ENCODE measurements at regions not wholly inside any gene's neighbourhood (a gene's known extent, or its start where the extent isn't known, plus 50 kb on each side); places are given as distances from the start of the nearest gene placed in this dataset.

GRCh38 chr17:53942898-53943297, 120.2 kb downstream of the KIF2B start:
- Histone ChIP-seq H3K9me3 (no peaks in the 10 kb centered on the region), H3K36me3 (ENCODE audit: insufficient read depth in 1 of 2, low read depth in 1 of 2) (no peaks in the 10 kb centered on the region), H3K27me3 (ENCODE audit: insufficient read depth in 3 of 3, low read length in 2 of 3) (no peaks in the 10 kb centered on the region), H3K4me3 (no peak overlapping the region), H3K27ac (no peak overlapping the region), H3K4me1 (no peaks in the 10 kb centered on the region)
- DNase-seq (no peak), ATAC-seq (no peak)
- 81 to 91% (median 86%) methylated on average over 2 of the region's 2 CpGs for WGBS, 3 donors
- intact Hi-C loops (cut with DNase I), result no loop called here
- no peak for TF ChIP-seq CTCF (IDR thresholded peaks at IDR 0.05)

GRCh38 chr17:53948323-53948722, 125.6 kb downstream of the KIF2B start:
- no peak for TF ChIP-seq CTCF (IDR thresholded peaks at IDR 0.05)
- no peak for ATAC-seq
- no peak for DNase-seq
- intact Hi-C loops (cut with DNase I), result no loop called here
- Histone ChIP-seq H3K9me3 (peaks cover 8% of the 10 kb centered on the region), H3K27me3 (ENCODE audit: insufficient read depth in 3 of 3, low read length in 2 of 3) (no peaks in the 10 kb centered on the region), H3K36me3 (ENCODE audit: insufficient read depth in 1 of 2, low read depth in 1 of 2) (no peaks in the 10 kb centered on the region), H3K4me3 (no peak overlapping the region), H3K4me1 (no peaks in the 10 kb centered on the region), H3K27ac (no peak overlapping the region)
- 35 to 53% (median 52%) methylated on average over 1 of the region's 1 CpG for WGBS, 3 donors

GRCh38 chr17:53949473-53950090, 126.9 kb downstream of the KIF2B start:
- ATAC-seq (no peak), DNase-seq (no peak)
- H3K36me3 ChIP-seq (ENCODE audit: insufficient read depth in 1 of 2, low read depth in 1 of 2), result no peaks in the 10 kb centered on the region
- no peak overlapping the region for H3K4me3 ChIP-seq
- TF ChIP-seq CTCF (IDR thresholded peaks at IDR 0.05), result no peak
- no peaks in the 10 kb centered on the region for H3K27me3 ChIP-seq (ENCODE audit: insufficient read depth in 3 of 3, low read length in 2 of 3)
- intact Hi-C loops (cut with DNase I), result no loop called here
- H3K4me1 ChIP-seq, result no peaks in the 10 kb centered on the region
- H3K27ac ChIP-seq, result no peak overlapping the region
- 65 to 69% (median 68%) methylated on average over 9 of the region's 9 CpGs for WGBS, 3 donors
- peaks cover 16% of the 10 kb centered on the region for H3K9me3 ChIP-seq

GRCh38 chr17:53950207-53950857, 127.6 kb downstream of the KIF2B start:
- intact Hi-C loops (cut with DNase I), result no loop called here
- H3K4me3 ChIP-seq, result no peak overlapping the region
- no peak overlapping the region for H3K27ac ChIP-seq
- no peaks in the 10 kb centered on the region for H3K4me1 ChIP-seq
- DNase-seq (no peak), ATAC-seq (no peak)
- no peaks in the 10 kb centered on the region for H3K36me3 ChIP-seq (ENCODE audit: insufficient read depth in 1 of 2, low read depth in 1 of 2)
- peaks cover 16% of the 10 kb centered on the region for H3K9me3 ChIP-seq
- TF ChIP-seq CTCF (IDR thresholded peaks at IDR 0.05), result peak; percentile 4
- H3K27me3 ChIP-seq (ENCODE audit: insufficient read depth in 3 of 3, low read length in 2 of 3), result no peaks in the 10 kb centered on the region
- 32 to 45% (median 35%) methylated on average over 5 of the region's 5 CpGs for WGBS, 3 donors

GRCh38 chr17:53950858-53951250, 128.1 kb downstream of the KIF2B start:
- ATAC-seq, result no peak
- DNase-seq, result no peak
- no peak overlapping the region for H3K4me3 ChIP-seq
- intact Hi-C loops (cut with DNase I), result no loop called here
- H3K36me3 ChIP-seq (ENCODE audit: insufficient read depth in 1 of 2, low read depth in 1 of 2), result no peaks in the 10 kb centered on the region
- peaks cover 19% of the 10 kb centered on the region for H3K9me3 ChIP-seq
- no peaks in the 10 kb centered on the region for H3K4me1 ChIP-seq
- no peak overlapping the region for H3K27ac ChIP-seq
- TF ChIP-seq CTCF (IDR thresholded peaks at IDR 0.05), result no peak
- no peaks in the 10 kb centered on the region for H3K27me3 ChIP-seq (ENCODE audit: insufficient read depth in 3 of 3, low read length in 2 of 3)

All from psoas muscle (tissue), 7 donors.